ENCODE measurements at regions not wholly inside any gene's neighbourhood (a gene's known extent, or its start where the extent isn't known, plus 50 kb on each side); places are given as distances from the start of the nearest gene placed in this dataset.
"Not testable (repeated sequence)": the region's sequence is repeated elsewhere in the genome, so short reads cannot be mapped to it uniquely, and the experiment has no call there.

DNA sequence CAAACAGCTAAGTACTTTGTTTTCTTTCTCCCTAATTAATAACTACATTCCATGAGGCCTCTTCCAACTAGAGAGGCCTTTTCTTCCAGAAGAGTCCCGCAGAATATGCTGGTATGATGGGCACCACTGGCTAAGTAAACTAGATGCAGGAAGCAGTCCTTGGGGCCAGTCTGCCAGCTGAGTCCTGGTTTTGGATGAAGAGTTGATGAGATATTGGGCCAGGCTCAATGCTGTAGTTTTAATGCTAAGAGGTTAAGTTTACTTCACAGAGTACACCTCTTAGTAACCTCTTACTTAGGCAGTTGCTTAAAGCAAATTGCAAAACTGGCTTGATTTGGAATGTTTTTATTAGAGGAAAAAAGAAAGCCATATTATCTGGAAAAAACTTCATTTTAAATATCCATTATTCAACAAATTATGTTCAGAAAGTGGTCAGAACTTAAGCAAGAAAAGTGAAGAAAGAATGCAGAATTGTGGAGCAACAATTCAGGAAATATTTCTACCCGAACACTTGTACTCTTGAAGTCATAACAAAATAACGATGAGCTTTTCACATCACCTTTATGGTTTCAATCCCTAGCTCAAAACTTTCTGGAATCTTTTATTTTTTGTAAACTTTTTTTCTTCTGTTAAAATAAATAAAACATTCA is 178.4 kb upstream of the CDIN1 start:
- DNase-seq, result no peak

DNA sequence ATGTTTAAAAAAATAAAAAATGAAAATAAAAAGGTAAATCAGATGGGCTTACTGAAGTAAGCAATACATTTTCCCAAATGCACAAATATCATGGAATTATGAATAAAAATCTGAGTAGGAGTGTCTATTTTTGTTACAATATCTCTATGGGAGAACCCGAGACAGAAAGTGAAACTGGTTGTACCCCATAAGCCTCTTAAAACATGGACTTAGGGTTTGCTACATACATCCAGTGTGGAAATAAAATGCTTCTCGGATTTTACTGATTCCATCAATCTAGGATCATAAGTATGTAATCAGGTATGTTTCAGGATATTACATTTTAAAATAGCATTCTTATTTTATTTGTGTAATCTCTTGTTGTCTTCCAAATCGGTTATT is 177.8 kb upstream of the CDIN1 start:
- DNase-seq, result no peak

DNA sequence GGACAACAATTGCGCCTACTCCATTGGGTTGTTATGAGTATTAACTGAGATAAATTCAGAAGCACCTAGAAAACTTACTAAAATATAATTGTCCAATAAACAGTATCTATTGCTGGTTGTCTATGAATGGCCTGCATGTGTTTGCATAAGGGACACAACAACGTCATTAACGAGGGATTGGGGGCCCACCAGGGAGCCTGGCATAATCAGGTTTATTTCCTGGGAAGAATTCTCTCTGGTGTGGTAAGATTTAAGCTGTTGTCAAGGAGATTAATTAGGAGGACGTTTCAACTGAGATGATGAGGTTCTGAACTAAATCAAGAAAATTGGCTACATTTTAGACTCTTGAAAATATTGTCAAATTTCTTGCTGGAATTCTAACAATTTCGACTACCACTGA is 176.1 kb upstream of the CDIN1 start:
- no peak for DNase-seq

DNA sequence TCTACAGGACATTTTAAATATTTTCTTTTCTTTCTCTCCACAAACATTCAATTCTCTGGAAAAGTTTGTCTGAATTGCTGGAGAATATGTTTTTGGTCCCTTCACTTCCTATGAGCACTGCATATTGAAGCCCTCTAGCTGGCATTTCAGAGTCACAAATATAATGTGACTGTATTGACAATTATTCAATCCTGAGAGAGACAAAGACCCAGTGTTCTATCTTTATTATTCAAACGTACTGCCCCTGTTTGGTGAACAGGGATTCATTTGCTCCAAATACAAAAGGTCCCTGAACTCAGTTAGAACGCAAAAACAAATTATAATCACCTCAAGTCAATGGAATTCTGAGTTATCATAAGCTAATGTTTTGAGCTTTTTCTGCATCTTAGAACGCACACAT is 173.1 kb upstream of the CDIN1 start:
- no peak for DNase-seq

DNA sequence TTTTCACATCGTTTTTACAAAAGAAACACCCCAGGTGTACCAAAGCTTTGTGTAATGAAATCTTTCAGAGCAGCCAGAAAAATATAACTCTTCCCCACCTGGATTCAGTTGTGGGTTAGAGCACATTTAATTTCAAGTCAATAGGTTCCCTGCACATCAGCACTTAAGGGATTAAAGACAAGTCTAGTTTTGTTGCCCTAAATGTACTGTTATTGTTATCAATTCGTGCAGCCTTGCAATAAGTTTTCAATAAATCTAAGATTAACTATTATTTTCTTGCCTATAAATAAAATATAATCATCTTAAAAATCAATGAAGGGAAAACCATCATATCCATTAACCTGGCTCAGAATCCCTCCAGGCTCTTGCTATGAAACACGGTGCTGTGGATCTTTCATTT is 172.5 kb upstream of the CDIN1 start:
- no peak for DNase-seq

DNA sequence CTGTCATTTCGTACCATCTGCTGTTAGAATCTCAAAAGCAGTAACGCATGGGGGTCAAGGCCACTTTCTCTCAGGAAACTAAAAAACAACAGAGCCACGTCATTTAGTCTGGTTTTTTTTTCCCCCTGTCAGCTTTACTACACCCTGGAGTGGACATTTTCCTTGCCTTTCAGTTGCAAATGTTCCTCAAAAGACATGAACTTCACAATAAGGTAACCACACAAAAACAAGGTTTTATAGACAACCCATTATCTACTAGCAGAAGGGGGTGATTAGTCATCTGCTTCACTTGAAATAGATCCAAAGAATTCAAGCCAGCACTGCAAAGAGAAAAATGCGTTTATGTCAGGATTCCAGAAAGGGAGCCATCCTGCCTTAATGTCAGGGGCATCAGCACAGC is 171.8 kb upstream of the CDIN1 start:
- no peak for DNase-seq

DNA sequence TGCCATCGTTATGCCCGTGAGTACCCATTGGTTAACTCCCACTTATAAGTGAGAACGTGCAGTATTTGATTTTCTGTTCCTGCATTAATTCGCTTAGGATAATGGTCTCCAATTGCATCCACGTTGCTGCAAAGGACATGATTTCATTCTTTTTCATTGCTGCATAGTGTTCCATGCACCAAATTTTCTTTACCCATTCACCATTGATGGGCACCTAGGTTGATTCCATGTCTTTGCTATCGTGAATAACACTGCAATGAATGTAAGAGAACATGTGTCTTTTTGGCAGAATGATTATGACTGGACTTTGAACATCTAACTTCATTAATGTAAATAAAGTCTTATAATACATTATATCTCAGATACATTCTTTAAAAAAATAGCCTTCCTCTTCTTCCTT is 169.6 kb upstream of the CDIN1 start:
- DNase-seq, result no peak

DNA sequence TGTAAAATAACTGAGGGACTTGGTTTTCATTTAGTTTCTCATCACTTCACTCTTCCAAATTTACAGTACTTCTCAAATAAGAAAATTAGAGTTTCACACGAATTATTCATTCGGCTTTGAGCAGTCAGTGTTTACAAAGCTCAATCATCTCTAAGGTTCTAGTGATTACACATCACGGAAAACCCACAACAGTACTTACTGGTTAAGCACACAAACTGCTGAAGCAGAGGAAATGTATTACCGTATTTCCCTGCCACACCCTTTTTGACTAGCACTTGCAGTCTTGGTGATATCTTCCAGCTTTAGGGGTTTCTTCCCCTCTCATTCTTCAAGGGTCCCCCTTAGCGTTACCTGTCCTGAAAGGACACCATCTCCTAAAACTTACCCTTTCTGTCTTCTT is 164.8 kb upstream of the CDIN1 start:
- DNase-seq, result no peak

DNA sequence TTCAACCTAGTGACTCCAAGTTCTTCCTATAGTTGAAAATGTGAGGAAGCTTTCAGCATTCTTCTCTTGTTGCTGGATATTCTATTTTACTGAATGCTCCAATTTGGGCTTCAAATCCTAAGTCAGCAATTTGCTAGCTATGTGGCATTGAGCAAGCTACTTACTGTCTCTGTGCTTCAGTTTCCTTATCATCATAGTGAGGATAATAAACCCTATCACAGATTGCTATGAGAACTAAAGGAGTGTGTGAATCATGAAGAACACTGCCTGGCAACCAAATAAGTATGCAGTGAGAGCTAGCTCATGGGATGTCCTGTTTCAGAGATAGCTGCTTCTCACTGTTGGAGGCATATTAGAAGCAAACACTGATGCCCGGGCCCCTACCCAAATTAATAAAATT is 163.8 kb upstream of the CDIN1 start:
- DNase-seq, result no peak

DNA sequence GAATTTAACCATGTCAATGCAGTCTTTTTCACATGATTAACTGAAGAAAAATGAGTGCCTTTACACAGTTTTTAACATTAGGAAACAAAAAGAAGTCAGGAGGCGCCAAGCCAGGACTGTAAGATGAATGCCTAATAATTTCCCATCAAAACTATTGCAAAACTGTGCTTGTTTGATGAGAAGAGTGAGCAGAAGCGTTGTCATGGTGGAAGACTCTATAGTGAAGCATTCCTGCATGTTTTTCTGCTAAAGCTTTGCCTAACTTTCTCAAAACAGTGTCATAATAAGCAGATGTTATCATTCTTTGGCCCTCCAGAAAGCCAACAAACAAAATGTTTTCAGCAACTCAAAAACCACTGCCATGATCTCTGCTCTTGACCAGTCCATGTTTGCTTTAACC is 156.8 kb upstream of the CDIN1 start:
- no peak for DNase-seq

DNA sequence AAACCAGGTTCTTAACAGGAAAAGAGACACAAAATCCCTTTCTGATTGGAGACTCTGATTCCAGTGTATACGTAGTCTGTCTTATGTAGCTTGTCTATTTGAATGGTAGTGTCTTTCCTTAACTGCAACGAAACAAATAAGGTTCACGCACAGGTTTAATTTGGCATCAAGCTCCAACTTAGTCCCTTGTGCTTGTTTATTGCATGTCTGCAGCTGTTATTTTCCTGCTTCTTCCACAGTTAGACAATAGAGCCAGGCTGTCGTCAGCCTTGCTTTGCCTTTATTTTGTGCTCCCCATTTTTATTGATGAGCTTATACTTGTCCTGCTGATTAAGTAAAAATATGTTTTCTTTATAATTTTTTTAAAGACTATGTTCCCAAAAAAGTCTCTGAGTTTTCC is 152.7 kb upstream of the CDIN1 start:
- no peak for DNase-seq

DNA sequence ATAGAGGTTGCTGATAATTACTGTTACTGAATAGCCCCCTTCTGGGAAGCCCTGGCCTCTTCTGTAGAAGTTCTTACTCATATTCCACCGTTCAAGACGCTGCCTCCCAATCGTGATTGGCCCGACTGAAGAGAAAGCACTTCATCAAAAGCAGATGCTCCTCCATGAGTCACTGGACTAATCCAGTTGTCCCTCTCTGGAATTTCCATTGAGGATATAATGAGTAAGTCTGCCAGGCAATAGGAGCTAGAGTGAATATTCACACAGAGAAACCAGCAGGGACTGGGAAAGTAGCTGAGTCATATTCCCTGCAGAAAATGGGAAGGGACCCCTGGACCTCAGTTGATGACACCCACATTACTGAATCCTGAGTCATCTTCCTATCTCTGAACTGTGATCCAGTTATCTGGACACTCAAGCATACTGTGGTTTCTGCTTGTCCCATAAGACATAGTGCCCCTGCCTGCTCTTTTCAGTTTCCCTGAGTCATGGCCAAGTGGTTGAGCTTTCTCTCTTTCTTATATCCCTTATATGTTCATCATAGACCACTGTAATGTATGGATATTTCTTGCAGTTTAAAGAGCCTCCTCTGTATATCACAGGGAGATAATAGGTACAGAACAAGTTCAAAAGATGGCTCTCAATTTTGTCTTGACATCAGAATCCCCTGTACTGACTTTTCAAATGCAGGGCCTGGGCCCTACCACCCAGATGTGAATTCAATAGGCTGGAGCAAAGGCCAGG is 151.2 kb upstream of the CDIN1 start:
- DNase-seq, result no peak

DNA sequence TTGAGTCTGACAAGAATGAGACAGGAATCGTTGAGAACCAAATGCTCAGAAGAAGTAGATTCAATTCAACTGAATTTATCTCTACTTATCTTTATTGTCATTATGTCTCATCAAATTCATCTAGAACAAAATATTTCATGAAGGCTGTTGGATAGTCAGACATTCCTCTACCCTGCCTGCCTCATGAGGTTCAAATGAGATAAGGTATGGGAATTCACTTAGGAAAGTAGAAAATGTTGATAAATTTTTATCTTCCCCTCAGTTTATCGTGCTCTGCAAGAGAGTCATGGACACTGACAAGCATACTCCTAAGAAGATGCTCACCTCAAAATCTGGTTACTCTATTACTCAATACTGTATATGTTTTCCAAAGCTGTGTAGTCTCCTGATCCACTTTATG is 149.7 kb upstream of the CDIN1 start:
- no peak for DNase-seq

DNA sequence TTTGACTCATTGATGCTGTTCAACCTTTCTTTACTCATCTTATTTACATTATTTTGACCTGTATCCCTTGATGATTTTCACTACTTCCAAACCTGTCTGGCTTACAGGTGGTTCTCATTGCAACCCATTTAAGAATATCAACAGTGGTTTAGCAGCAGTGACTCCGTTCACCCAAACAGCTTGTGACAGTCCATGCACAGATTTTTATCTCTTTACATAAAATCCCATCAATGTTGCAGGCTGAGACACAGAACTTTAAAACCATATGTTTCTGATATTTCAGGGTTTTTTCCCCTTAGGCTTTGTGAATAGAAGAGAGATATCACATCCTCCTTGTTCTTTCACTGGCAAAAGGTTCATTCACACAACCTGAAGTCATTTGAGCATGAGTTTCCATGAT is 149.1 kb upstream of the CDIN1 start:
- no peak for DNase-seq

DNA sequence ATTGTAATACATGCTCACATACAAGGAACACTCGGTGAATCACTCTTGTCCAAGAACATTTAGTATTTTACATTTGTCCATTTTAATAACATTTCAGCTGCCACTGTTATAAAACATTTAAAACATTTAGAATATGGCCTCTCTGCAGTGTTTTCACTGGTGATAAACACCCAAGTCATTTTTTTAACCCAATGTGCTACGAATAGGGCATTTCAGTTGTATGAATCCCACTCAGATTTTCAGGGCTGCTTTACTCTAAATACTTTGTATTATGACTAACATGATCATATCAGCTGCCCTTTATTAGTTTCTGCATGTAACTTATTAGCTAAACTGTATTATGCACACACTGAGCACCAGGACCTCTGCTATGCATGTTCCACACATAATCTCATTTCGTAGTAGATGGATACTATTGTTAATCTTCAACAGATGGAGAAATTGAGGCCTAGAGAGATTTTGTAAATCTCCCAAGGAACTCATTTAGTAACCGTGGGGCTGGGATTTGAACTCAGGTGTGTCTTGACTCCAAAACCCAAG is 148.6 kb upstream of the CDIN1 start:
- DNase-seq, result no peak

DNA sequence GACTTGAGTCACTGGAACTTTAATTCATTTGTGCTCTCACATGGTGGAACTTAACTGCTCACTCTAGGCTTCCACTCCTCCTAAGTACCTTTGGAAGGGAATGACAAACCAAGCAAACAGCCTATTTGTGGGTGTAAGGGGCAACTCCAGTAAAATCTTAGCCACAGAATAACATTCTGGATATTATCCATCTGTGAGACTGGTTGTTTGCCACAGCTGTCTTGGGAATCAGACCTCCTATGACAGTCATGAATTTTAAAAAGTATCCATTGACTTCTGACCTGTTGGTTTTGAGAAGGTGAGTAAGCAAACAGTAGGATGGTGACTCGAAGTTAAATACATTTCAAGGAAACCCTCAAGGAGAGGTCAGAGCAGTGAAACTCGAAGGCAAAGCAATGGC is 147.3 kb upstream of the CDIN1 start:
- DNase-seq, result no peak

DNA sequence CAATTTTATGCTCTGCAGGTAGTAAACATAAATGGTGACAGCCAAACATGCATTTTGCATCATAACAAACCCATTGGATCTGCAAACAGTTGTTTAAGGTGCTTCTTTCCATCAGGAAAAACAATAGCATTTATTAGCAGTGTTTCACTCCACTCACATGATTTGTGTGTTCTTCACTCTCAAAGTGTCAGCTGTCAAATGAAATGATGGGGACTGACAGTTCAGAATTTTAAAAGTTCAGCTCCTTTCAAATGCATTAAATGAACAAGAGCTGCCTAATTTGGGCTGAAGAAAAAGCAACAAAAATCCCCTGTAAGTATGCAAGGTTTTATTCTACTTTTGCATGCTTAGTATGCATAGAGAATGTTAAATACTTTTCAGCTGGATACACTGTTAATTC is 145.2 kb upstream of the CDIN1 start:
- DNase-seq, result no peak

DNA sequence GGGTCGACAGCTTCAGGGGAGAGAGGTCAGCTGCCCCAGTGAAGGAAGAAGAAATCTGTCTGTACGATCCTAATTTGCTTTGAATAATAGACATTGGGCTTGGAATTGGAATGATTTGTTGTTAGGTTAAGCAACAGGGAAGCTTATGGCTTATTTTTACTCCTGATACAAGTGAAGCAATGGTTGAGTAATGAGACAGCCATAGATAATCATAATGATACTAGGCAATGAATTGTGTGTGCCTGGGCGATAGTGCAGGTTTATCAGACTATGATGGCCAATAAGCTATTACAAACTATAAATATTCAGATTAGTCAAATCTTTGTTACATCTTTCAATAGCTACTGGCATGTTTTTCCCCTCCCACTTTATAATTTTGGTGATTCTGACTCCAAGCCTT is 140.9 kb upstream of the CDIN1 start:
- DNase-seq, result no peak

DNA sequence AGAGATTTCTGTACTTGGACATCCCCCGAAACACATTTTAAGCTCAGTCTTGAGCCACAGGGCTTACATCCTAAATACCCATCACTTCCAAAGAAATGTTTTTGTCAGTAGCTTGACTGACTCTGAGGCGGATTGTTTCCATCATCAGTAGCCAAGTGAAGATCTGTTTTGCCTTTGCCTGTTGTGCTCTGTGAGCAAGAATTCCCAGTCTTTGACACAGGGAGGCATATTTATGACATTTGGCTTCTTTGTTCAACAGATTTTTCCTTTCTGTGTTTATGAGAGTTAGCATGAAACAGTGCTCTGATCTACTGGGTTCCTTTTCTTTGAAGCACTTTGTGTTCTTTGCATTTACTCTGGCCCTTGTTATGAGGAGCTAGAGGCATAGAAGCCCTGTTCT is 132.1 kb upstream of the CDIN1 start:
- no peak for DNase-seq

DNA sequence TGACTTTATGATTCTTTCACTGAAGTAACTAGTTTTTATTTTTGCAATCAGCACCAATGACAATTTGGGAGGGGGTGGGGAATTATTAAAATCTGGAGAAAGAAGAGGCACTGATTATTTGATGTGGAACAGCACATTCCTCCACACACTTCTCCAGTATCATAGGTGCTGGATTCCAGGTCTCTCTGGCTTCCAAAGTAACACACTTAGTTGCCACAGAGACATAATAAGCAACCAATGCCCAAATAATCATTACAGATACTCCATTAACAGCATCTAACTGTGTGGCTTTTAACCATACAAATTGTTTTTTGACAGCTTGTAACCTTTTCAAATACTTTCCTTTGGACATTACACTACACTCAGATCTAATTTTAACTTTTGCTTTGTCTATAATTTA is 131.0 kb upstream of the CDIN1 start:
- no peak for DNase-seq

DNA sequence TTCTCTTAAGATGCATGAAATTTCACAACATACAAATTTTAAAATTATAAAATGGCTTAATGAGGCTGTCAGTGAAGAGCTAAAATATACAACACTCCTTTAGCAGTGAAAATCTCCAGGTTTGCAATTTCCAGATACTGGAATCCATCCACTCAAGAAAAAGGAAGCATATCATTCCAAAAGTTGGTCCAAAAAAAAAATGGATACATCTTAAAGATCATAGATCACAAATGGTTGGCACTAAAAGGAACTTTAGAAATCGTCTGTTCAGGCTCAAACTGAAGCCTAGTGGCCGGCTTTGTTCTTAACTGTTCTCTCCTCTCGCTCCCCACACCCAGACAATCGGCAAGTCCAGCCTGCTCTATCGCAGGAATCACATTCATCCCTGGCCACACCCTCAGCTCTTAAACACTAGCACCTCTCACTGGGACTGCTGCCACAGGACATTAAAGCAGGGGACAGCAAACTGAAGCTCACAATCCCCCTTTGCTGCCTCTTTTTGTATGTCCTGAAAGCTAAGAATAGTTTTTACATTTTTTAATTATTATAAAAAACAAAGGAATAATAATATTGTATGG is 130.3 kb upstream of the CDIN1 start:
- no peak for DNase-seq

DNA sequence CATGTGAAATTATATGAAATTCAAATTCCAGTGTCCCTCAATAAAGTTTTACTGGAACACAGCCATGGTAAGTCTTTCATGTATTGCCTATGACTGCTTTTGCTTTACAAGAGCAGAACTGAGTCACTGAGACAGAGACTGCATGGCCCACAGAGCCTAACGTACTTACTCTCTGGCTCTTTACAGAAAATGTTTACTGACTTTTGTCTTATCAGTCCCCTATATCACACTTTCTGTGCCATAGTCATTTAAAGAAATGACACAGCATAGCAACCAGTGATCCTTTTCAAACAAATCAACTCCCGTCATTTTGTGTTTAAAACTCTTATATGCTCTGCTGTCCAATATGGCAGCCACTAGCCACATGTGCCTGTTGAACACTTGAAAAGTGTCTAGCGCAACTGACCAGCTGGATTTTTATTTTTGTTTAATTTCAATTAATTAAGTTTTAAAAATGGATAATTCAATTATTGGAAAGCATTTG is 129.7 kb upstream of the CDIN1 start:
- no peak for DNase-seq

DNA sequence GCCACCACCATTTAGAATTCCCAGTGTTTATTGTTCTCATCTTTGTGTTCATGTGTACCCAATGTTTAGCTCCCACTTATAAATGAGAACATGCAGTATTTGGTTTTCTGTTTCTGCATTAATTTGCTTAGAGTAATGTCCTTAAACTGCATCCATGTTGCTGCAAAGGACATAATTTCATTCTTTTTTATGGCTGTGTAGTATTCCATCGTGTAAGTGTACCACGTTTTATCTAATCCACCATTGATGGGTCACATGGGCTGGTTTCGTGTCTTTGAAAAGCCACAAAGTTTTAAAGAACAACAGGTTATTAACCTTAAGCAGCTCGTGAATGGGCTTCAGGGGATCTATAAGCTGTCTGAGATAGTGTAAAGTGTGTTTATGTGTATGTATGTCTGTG is 125.2 kb upstream of the CDIN1 start:
- DNase-seq, result not testable (repeated sequence)

Measured in muscle of arm (tissue), 1 donor.